ENCODE measurements at regions not wholly inside any gene's neighbourhood (a gene's known extent, or its start where the extent isn't known, plus 50 kb on each side); places are given as distances from the start of the nearest gene placed in this dataset.
"Not testable (repeated sequence)": the region's sequence is repeated elsewhere in the genome, so short reads cannot be mapped to it uniquely, and the experiment has no call there.

- H3K4me3 ChIP-seq (ENCODE audit: low read depth, poor library complexity, severe bottlenecking): no peak overlapping the region
- intact Hi-C loops (cut with DNase I; ENCODE audit: low total_unique reads): no loop called here
- TF ChIP-seq POLR2A (IDR thresholded peaks at IDR 0.05): no peak
- TF ChIP-seq CTCF (IDR thresholded peaks at IDR 0.05): no peak
- DNase-seq (ENCODE audit: low spot score in 2 of 2): no peak
- WGBS, 2 donors: 84 to 87% methylated on average over 2 of the region's 2 CpGs
Measured at GRCh38 chr3:75325716-75326115, 338.4 kb upstream of the FRG2C start.

GRCh38 chr3:75327453-75327852, 336.7 kb upstream of the FRG2C start:
- DNase-seq (ENCODE audit: low spot score in 2 of 2): peak in 1 of 2 donors; percentile 52
- H3K4me3 ChIP-seq (ENCODE audit: low read depth, poor library complexity, severe bottlenecking): no peak overlapping the region
- intact Hi-C loops (cut with DNase I; ENCODE audit: low total_unique reads): no loop called here
- TF ChIP-seq POLR2A (IDR thresholded peaks at IDR 0.05) (no peak), CTCF (IDR thresholded peaks at IDR 0.05) (no peak)
- WGBS, 2 donors: 53 to 62% methylated on average over 9 of the region's 9 CpGs

GRCh38 chr3:75329476-75330097, 334.5 kb upstream of the FRG2C start:
- no peak overlapping the region for H3K4me3 ChIP-seq (ENCODE audit: low read depth, poor library complexity, severe bottlenecking)
- DNase-seq (ENCODE audit: low spot score in 2 of 2): peak in 1 of 2 donors; percentile 32
- 53 to 61% methylated on average over 4 of the region's 4 CpGs for WGBS, 2 donors
- intact Hi-C loops (cut with DNase I; ENCODE audit: low total_unique reads): no loop called here
- TF ChIP-seq CTCF (IDR thresholded peaks at IDR 0.05) (no peak), POLR2A (IDR thresholded peaks at IDR 0.05) (no peak)

- H3K4me3 ChIP-seq (ENCODE audit: low read depth, poor library complexity, severe bottlenecking); intact Hi-C loops (cut with DNase I; ENCODE audit: low total_unique reads): not testable (repeated sequence)
- DNase-seq (ENCODE audit: low spot score in 2 of 2): peak in 1 of 2 donors; percentile 64
Measured at GRCh38 chr3:75330446-75330845, 333.7 kb upstream of the FRG2C start.

- DNase-seq (ENCODE audit: low spot score in 2 of 2); H3K4me3 ChIP-seq (ENCODE audit: low read depth, poor library complexity, severe bottlenecking); intact Hi-C loops (cut with DNase I; ENCODE audit: low total_unique reads): not testable (repeated sequence)
- WGBS, 2 donors: 67 to 100% methylated on average over 1 of the region's 1 CpG
Measured at GRCh38 chr3:75332090-75332489, 332.0 kb upstream of the FRG2C start.

GRCh38 chr3:75332794-75333193, 331.3 kb upstream of the FRG2C start:
- TF ChIP-seq CTCF (IDR thresholded peaks at IDR 0.05) (no peak), POLR2A (IDR thresholded peaks at IDR 0.05) (no peak)
- intact Hi-C loops (cut with DNase I; ENCODE audit: low total_unique reads): no loop called here
- 4 to 40% methylated on average over 2 of the region's 2 CpGs for WGBS, 2 donors
- H3K4me3 ChIP-seq (ENCODE audit: low read depth, poor library complexity, severe bottlenecking): no peak overlapping the region
- DNase-seq (ENCODE audit: low spot score in 2 of 2): peak in 1 of 2 donors; percentile 27

GRCh38 chr3:75334299-75334698, 329.8 kb upstream of the FRG2C start:
- intact Hi-C loops (cut with DNase I; ENCODE audit: low total_unique reads): no loop called here
- no peak overlapping the region for H3K4me3 ChIP-seq (ENCODE audit: low read depth, poor library complexity, severe bottlenecking)
- 91 to 93% methylated on average over 3 of the region's 3 CpGs for WGBS, 2 donors
- TF ChIP-seq POLR2A (IDR thresholded peaks at IDR 0.05) (no peak), CTCF (IDR thresholded peaks at IDR 0.05) (no peak)
- DNase-seq (ENCODE audit: low spot score in 2 of 2): no peak
